ENCODE measurements at regions not wholly inside any gene's neighbourhood (a gene's known extent, or its start where the extent isn't known, plus 50 kb on each side); places are given as distances from the start of the nearest gene placed in this dataset.

DNA sequence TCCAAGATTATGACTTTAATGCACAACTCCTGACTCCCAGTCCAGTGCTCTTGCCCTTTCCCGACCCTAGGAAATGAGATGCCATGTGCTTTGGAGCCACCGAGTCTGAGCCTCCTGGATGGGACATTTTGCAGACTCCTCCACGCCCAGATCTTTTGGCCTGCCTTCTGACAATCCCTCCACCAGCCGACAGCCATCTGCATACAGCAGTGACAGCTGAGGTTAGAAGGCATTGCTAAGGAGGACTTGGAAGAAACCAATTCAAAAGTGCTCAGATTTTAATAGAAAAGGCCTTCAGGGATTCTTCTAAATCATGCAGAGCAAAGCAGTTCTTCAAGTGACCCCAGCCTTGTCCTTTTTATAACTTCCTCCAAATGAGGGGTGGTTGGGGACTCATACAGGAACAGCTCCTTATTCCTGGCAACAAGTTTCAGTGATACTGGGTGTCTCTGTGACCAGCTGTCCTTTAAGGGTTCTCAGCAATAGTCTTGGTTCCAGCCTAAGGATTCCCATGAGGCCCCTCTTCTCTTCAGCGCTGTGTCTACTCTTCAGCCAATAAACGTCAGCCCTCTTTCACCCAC lies 369.3 kb downstream of the PBX1 start:
- DNase-seq = no peak
- no peak for TF ChIP-seq POLR2A (IDR thresholded peaks at IDR 0.05; ENCODE audit: low read length)
- TF ChIP-seq GATA1 (IDR thresholded peaks at IDR 0.05; ENCODE audit: low read depth, low read length) = no peak

GRCh38 chr1:164926107-164926506 lies 367.1 kb downstream of the PBX1 start:
- TF ChIP-seq POLR2A (IDR thresholded peaks at IDR 0.05; ENCODE audit: low read length) (no peak), GATA1 (IDR thresholded peaks at IDR 0.05; ENCODE audit: low read depth, low read length) (no peak)
- DNase-seq = no peak

GRCh38 chr1:164922585-164922984 lies 363.6 kb downstream of the PBX1 start:
- DNase-seq = no peak
- no peak for TF ChIP-seq POLR2A (IDR thresholded peaks at IDR 0.05; ENCODE audit: low read length)
- TF ChIP-seq GATA1 (IDR thresholded peaks at IDR 0.05; ENCODE audit: low read depth, low read length) = no peak

DNA sequence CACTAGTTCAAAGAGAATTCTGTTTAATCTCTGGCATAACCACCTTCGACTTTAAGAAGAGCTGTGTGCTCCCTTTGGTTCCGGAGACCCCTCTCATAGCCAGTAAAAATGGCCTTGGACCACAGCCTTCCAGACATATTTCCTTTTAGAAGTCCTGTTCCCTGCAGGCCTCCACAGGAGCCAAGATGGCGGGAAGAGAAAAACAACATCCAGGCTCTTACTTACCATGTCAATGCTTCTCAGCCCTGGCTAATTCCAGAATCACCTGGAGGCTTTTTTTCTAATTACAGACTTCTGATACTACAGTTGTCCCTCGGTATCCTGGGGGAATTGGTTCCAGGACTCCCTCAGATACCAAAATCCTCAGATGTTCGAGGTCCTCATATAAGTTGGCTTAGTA lies 362.5 kb downstream of the PBX1 start:
- no peak for TF ChIP-seq POLR2A (IDR thresholded peaks at IDR 0.05; ENCODE audit: low read length)
- TF ChIP-seq GATA1 (IDR thresholded peaks at IDR 0.05; ENCODE audit: low read depth, low read length) = no peak
- no peak for DNase-seq

GRCh38 chr1:164918140-164918539 lies 359.2 kb downstream of the PBX1 start:
- TF ChIP-seq POLR2A (IDR thresholded peaks at IDR 0.05; ENCODE audit: low read length) (no peak), GATA1 (IDR thresholded peaks at IDR 0.05; ENCODE audit: low read depth, low read length) (no peak)
- no peak for DNase-seq

- peak; percentile 6 to 31 for DNase-seq
- TF ChIP-seq GATA1 (IDR thresholded peaks at IDR 0.05; ENCODE audit: low read depth, low read length) (no peak), POLR2A (IDR thresholded peaks at IDR 0.05; ENCODE audit: low read length) (no peak)
Measured at GRCh38 chr1:164914208-164914607, 355.2 kb downstream of the PBX1 start.

DNA sequence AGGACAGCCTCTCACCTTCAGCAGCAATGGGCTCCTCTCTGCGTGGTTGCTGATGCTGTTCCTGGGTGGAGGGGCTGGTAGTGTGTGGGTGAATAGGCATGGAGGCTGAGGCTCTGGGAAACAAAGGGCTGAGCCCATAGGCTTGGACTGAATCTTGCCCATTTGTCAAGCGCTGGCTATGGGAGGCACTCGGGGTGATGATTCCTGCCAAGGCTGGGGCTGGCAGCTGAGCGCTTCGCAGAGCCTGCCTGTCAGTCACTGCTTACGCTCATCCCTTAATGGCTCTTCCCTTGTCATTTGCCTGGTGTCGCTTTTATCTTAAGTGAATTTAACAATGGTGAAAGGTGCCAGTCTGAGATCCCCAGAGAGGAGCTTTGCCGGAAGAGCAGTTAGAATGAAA lies 353.3 kb downstream of the PBX1 start:
- no peak for DNase-seq
- no peak for TF ChIP-seq GATA1 (IDR thresholded peaks at IDR 0.05; ENCODE audit: low read depth, low read length)
- TF ChIP-seq POLR2A (IDR thresholded peaks at IDR 0.05; ENCODE audit: low read length) = no peak

- no peak for DNase-seq
- TF ChIP-seq GATA1 (IDR thresholded peaks at IDR 0.05; ENCODE audit: low read depth, low read length) = no peak
- no peak for TF ChIP-seq POLR2A (IDR thresholded peaks at IDR 0.05; ENCODE audit: low read length)
Measured at GRCh38 chr1:164910671-164911070, 351.7 kb downstream of the PBX1 start.

DNA sequence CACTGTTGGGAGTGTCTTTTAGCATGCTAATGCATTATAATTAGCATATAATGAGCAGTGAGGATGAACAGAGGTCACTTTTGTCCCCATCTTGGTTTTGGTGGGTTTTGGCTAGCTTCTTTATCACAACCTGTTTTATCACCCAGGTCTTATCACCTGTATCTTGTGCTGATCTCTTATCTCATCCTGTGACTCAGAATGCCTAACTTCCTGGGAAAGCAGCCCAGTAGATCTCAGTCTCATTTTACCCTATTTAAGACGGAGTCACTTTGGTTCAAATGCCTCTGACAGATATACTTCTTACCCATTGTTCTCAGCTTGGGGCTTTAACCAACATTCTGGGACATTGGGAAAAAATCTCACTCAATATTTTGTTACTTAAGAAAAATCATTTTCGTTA lies 348.7 kb downstream of the PBX1 start:
- TF ChIP-seq GATA1 (IDR thresholded peaks at IDR 0.05; ENCODE audit: low read depth, low read length) (no peak), POLR2A (IDR thresholded peaks at IDR 0.05; ENCODE audit: low read length) (no peak)
- DNase-seq = no peak

- no peak for DNase-seq
- TF ChIP-seq POLR2A (IDR thresholded peaks at IDR 0.05; ENCODE audit: low read length) (no peak), GATA1 (IDR thresholded peaks at IDR 0.05; ENCODE audit: low read depth, low read length) (no peak)
Measured at GRCh38 chr1:164905869-164906268, 346.9 kb downstream of the PBX1 start.

DNA sequence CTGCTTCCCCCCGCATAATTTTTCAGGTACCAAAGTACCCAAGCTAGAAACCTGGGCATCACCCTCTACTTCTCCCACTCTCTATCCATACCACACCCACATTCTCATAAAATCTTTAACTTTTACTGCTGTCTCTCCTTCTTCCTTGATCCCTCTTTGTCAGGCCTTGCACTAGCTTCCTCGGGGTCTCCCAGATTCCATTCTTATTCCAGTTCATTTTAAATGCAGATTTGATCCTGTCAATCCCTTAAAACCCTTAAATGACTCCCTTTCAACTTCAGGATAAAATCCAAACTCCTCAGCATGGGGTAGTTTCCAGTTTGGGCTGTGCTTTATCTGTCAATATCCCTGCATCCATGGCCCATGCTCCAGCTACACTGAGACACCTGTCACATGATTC lies 343.5 kb downstream of the PBX1 start:
- no peak for DNase-seq
- TF ChIP-seq GATA1 (IDR thresholded peaks at IDR 0.05; ENCODE audit: low read depth, low read length) (no peak), POLR2A (IDR thresholded peaks at IDR 0.05; ENCODE audit: low read length) (no peak)

Data from erythroblast (primary cell).